ENCODE measurements at regions not wholly inside any gene's neighbourhood (a gene's known extent, or its start where the extent isn't known, plus 50 kb on each side); places are given as distances from the start of the nearest gene placed in this dataset.

DNA sequence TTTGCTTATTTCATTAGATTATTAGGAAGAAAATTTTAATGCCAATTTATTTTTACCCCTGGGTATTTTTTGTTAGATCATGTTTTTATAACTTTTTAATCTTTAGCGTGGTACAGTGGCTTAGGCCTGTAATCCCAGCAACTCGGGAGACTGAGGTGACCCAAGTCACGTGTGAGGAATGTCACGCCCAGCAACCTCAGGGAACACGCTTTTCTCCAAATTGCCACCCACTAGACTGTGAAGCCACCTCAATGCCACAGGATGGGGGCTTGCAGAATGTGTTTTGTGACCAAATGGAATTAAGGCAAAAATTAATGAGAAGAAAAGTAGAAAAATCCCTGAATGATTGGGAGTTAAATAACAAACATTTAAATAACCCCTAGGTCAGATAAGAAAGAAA, 141.8 kb downstream of the LAT start:
- no peak for TF ChIP-seq SMC3 (conservative IDR thresholded peaks at IDR 0.05; ENCODE audit: poor library complexity)
- TF ChIP-seq, protein P1, sequence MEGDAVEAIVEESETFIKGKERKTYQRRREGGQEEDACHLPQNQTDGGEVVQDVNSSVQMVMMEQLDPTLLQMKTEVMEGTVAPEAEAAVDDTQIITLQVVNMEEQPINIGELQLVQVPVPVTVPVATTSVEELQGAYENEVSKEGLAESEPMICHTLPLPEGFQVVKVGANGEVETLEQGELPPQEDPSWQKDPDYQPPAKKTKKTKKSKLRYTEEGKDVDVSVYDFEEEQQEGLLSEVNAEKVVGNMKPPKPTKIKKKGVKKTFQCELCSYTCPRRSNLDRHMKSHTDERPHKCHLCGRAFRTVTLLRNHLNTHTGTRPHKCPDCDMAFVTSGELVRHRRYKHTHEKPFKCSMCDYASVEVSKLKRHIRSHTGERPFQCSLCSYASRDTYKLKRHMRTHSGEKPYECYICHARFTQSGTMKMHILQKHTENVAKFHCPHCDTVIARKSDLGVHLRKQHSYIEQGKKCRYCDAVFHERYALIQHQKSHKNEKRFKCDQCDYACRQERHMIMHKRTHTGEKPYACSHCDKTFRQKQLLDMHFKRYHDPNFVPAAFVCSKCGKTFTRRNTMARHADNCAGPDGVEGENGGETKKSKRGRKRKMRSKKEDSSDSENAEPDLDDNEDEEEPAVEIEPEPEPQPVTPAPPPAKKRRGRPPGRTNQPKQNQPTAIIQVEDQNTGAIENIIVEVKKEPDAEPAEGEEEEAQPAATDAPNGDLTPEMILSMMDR (IDR thresholded peaks at IDR 0.05; ENCODE audit: poor library complexity, severe bottlenecking), result no peak
- no peak for TF ChIP-seq EP300 (conservative IDR thresholded peaks at IDR 0.05; ENCODE audit: poor library complexity, severe bottlenecking)
- no peak for TF ChIP-seq RAD21 (conservative IDR thresholded peaks at IDR 0.05)
- TF ChIP-seq POLR2AphosphoS5 (IDR thresholded peaks at IDR 0.05), result no peak
